ENCODE measurements at regions not wholly inside any gene's neighbourhood (a gene's known extent, or its start where the extent isn't known, plus 50 kb on each side); places are given as distances from the start of the nearest gene placed in this dataset.

DNA sequence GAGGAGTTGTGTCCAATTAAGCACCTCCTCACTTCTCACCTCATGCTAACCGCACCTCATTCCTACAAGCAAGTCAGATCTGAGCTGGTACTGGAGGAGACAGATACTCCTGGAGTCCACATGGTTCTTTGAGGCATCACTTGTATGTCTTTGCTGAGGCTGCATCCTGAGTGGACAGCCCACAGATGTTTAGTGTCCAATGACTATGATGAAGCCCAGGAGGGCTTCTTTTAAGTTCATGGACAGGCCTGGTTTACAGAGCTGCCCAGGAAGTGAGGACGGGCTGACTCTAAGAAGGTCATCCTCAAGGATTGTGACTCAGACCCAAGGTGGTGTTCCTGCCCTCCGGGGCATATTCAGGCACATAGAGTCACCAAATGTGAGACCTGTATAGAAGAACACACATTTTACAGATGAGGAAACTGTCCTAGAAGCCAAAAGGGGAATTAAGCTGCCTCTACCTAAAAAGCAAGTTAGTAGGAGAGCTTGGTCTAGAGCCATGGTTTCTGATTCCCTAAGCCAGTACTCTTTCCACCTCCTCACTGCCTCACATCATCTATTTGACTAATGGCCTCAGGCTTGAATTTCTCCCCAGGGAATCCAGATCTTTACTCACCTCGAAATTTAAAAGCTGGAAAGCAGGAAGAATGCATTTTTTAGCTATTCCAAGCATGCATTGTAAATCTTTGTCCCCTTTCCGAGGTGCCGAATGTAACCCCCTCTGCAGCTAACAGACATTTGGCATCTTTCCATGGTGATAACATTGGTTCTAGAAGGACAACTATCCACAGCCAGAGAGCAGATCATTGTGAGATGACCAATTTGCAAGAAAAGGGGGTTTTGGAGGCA lies 228.1 kb downstream of the OMA1 start:
- Histone ChIP-seq H3K4me3 (no peak overlapping the region), H3K27me3 (no peaks in the 10 kb centered on the region), H3K27ac (no peak overlapping the region), H3K4me1 (no peaks in the 10 kb centered on the region), H3K36me3 (no peaks in the 10 kb centered on the region), H3K9me3 (peaks cover 0 to 18% (median 0%) of the 10 kb centered on the region in 12 donors)
- ATAC-seq (no peak), DNase-seq (no peak)
- 51 to 68% (median 60%) methylated on average over 4 to 6 of the region's 6 CpGs for WGBS, 4 donors
- TF ChIP-seq, protein P1, sequence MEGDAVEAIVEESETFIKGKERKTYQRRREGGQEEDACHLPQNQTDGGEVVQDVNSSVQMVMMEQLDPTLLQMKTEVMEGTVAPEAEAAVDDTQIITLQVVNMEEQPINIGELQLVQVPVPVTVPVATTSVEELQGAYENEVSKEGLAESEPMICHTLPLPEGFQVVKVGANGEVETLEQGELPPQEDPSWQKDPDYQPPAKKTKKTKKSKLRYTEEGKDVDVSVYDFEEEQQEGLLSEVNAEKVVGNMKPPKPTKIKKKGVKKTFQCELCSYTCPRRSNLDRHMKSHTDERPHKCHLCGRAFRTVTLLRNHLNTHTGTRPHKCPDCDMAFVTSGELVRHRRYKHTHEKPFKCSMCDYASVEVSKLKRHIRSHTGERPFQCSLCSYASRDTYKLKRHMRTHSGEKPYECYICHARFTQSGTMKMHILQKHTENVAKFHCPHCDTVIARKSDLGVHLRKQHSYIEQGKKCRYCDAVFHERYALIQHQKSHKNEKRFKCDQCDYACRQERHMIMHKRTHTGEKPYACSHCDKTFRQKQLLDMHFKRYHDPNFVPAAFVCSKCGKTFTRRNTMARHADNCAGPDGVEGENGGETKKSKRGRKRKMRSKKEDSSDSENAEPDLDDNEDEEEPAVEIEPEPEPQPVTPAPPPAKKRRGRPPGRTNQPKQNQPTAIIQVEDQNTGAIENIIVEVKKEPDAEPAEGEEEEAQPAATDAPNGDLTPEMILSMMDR (IDR thresholded peaks at IDR 0.05), result no peak
- no peak for TF ChIP-seq POLR2A (IDR thresholded peaks at IDR 0.05)
- intact Hi-C loops (cut with DNase I), result no loop called here

DNA sequence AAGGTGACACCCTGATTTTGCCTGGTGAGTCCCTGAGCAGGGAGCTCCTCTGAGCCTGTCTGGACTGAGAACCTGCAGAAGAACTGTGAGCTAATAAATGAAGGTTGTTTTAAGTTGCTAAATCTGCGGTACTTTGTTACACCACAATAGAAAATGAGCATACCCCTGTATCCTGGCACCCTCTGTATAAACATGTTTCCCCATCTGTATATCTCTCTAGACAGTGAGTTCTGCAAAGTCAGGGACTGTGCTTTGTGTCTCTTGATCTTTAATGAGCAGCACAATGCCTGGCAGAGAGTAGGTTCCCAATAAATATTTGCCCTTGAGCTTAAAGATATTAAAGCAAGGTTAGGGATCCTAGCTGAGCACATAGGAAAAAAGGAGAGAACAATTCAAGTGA lies 228.8 kb downstream of the OMA1 start:
- ATAC-seq (no peak), DNase-seq (no peak)
- H3K4me3 ChIP-seq, result no peak overlapping the region
- WGBS, 4 donors, result 88 to 100% (median 91%) methylated on average over 1 of the region's 1 CpG
- peaks cover 0 to 17% (median 0%) of the 10 kb centered on the region in 12 donors for H3K9me3 ChIP-seq
- H3K36me3 ChIP-seq, result no peaks in the 10 kb centered on the region
- no peak overlapping the region for H3K27ac ChIP-seq
- H3K27me3 ChIP-seq, result no peaks in the 10 kb centered on the region
- H3K4me1 ChIP-seq, result no peaks in the 10 kb centered on the region
- TF ChIP-seq, protein P1 (IDR thresholded peaks at IDR 0.05), result no peak
- TF ChIP-seq POLR2A (IDR thresholded peaks at IDR 0.05), result no peak
- intact Hi-C loops (cut with DNase I), result no loop called here

DNA sequence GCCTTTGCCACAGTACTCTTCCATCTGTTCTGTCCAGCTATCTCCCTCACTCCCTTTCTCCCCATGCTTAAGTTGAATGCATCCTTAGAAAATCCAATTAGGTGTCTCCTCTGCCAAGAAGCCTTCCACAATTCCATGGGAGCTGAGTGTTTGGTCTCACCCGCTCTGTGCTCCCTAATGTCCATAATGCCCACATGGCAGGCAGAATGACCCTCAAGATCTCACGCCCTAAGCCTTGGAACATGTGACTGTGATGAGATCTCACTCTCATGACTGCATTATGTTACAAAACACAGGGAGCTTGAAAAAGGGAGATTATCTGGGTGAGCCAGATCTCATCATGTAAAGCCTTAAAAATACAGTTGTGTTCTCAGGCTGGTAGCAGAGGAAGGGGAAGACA lies 229.4 kb downstream of the OMA1 start:
- ATAC-seq, result no peak
- whole genome bisulfite sequencing, 4 donors, result 83 to 97% (median 88%) methylated on average over 2 of the region's 2 CpGs

DNA sequence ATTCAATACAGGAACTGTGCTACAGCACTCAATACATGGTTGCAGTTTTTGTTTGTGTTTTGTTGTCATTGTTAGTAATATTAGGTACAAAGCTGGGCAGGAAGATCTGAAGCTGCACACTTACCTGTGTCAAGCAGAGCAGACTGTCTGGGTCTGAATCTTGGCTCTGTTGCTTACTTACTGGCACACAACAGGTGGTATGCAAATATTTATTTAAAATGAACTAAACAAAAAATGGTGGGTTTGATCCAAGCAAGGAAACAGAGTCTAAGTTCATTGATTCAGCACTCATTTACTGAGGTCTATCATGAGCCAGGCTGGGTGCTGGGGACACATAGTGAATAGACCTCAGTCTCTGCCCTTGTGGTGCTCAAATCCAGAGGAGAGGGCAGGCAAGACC lies 230.4 kb downstream of the OMA1 start:
- intact Hi-C loops (cut with DNase I), result no loop called here
- Histone ChIP-seq H3K4me3 (no peak overlapping the region), H3K4me1 (no peaks in the 10 kb centered on the region), H3K36me3 (no peaks in the 10 kb centered on the region), H3K9me3 (peaks cover 0 to 4% (median 0%) of the 10 kb centered on the region in 12 donors), H3K27ac (no peak overlapping the region), H3K27me3 (no peaks in the 10 kb centered on the region)
- no peak for DNase-seq
- TF ChIP-seq, protein P1 (IDR thresholded peaks at IDR 0.05), result no peak
- no peak for TF ChIP-seq POLR2A (IDR thresholded peaks at IDR 0.05)
- ATAC-seq, result no peak

More for the DNA sequence above, 229.4 kb downstream of the OMA1 start:
- intact Hi-C loops (cut with DNase I), result no loop called here
- Histone ChIP-seq H3K4me3 (no peak overlapping the region), H3K9me3 (peaks cover 0 to 12% (median 0%) of the 10 kb centered on the region in 12 donors), H3K27ac (no peak overlapping the region), H3K27me3 (no peaks in the 10 kb centered on the region), H3K36me3 (no peaks in the 10 kb centered on the region), H3K4me1 (no peaks in the 10 kb centered on the region)
- no peak for TF ChIP-seq POLR2A (IDR thresholded peaks at IDR 0.05)
- TF ChIP-seq, protein P1 (IDR thresholded peaks at IDR 0.05), result no peak
- DNase-seq, result no peak
